ENCODE measurements at regions not wholly inside any gene's neighbourhood (a gene's known extent, or its start where the extent isn't known, plus 50 kb on each side); places are given as distances from the start of the nearest gene placed in this dataset.

GRCh38 chr1:101389547-101389929 lies 152.7 kb downstream of the S1PR1 start:
- no peak for TF ChIP-seq POLR2A (IDR thresholded peaks at IDR 0.05)
- no peak for TF ChIP-seq CTCF (IDR thresholded peaks at IDR 0.05)

All from lower leg skin (tissue), 3 donors.